Smooth muscle cell (in vitro differentiated cells): ENCODE measurements at regions not wholly inside any gene's neighbourhood (a gene's known extent, or its start where the extent isn't known, plus 50 kb on each side); places are given as distances from the start of the nearest gene placed in this dataset.

Source experiments
- DNase-seq: peaks from one replicate; lab custom pipeline; 2025; ENCODE audit not compliant: unreplicated experiment; lab: John Stamatoyannopoulos, UW
- H2AFZ ChIP-seq: fragments of 200-600 bp; sonication (generic); 2 replicates; pipeline ENCODE4 v1.6.0; 2016; ENCODE audit warnings: antibody characterized with exemption, low read depth, mild to moderate bottlenecking
- H3F3A ChIP-seq: fragments of 200-600 bp; sonication (generic); 2 replicates; pipeline ENCODE4 v1.6.0; 2017; ENCODE audit warnings: antibody characterized with exemption, low read depth
- H3K27ac ChIP-seq: fragments of 200-600 bp; sonication (generic); 2 replicates; pipeline ENCODE4 v1.5.1; 2016; ENCODE audit warnings: low read depth, mild to moderate bottlenecking
- H3K27me3 ChIP-seq: fragments of 200-600 bp; sonication (generic); 2 replicates; pipeline ENCODE4 v1.6.1; 2016; ENCODE audit warnings: low read depth, mild to moderate bottlenecking
- H3K36me3 ChIP-seq: fragments of 200-600 bp; sonication (generic); 2 replicates; pipeline ENCODE4 v1.5.1; 2016; ENCODE audit warnings: low read depth
- H3K4me1 ChIP-seq: fragments of 200-600 bp; sonication (generic); 2 replicates; pipeline ENCODE4 v1.5.1; 2016; ENCODE audit warnings: low read depth
- H3K4me2 ChIP-seq: fragments of 200-600 bp; sonication (generic); 2 replicates; pipeline ENCODE4 v1.6.0; 2016; ENCODE audit warnings: mild to moderate bottlenecking
- H3K4me3 ChIP-seq: fragments of 200-600 bp; sonication (generic); 2 replicates; pipeline ENCODE4 v1.5.1; 2016; ENCODE audit warnings: mild to moderate bottlenecking
- H3K79me2 ChIP-seq: fragments of 200-600 bp; sonication (generic); 2 replicates; pipeline ENCODE4 v1.6.0; 2016; ENCODE audit warnings: low read depth, mild to moderate bottlenecking
- H3K9ac ChIP-seq: fragments of 200-600 bp; sonication (generic); 2 replicates; pipeline ENCODE4 v1.6.0; 2016; ENCODE audit warnings: low read depth
- H3K9me3 ChIP-seq: fragments of 200-600 bp; sonication (generic); replicated peaks from 2 replicates; pipeline ENCODE4 v1.5.1; 2016; ENCODE audit warnings: low read depth
- H4K20me1 ChIP-seq: fragments of 200-600 bp; sonication (generic); 2 replicates; pipeline ENCODE4 v1.6.0; 2016; ENCODE audit warnings: low read depth
- CTCF ChIP-seq: fragments of 200-600 bp; sonication (generic); IDR thresholded peaks from 2 replicates; pipeline ENCODE4 v1.5.1; 2017; ENCODE audit warnings: borderline replicate concordance, mild to moderate bottlenecking, antibody characterized with exemption; ENCODE audit not compliant: insufficient read depth, poor library complexity, severe bottlenecking
- WGBS: methylation state at CpG from one replicate; pipeline ENCODE4 v1.1.7; 2016; ENCODE audit warnings: low lambda C conversion rate; 5-methylcytosine and 5-hydroxymethylcytosine counted together

DNA sequence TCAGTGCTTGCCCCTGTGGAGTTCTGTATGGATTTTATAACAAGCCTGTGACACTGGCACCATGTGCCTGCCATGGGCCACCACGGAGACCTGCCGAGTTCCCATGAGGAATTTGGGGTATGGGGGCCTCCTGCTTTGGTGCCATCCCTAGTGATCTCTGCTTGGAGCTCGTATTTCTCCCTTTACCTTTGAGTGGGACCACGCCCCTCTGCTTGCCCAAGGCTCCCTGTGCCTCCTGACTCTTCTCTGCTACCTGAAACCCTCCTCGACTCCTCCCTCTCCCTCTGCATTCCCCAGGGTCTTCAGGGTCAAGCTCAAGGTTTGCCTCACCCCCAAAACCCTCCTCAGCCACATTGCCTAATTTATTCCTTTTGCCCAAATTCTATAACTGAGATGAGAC is 225.0 kb downstream of the BUB3 start:
- Histone ChIP-seq H2AFZ (no peak overlapping the region), H3K36me3 (no peaks in the 10 kb centered on the region), H3K27me3 (no peaks in the 10 kb centered on the region), H3K9me3 (no peaks in the 10 kb centered on the region), H4K20me1 (no peaks in the 10 kb centered on the region), H3K4me1 (peaks cover 3% of the 10 kb centered on the region), H3K4me3 (no peak overlapping the region), H3F3A (no peaks in the 10 kb centered on the region), H3K27ac (no peak overlapping the region), H3K9ac (no peak overlapping the region), H3K79me2 (no peaks in the 10 kb centered on the region), H3K4me2 (no peak overlapping the region)
- TF ChIP-seq CTCF: no peak
- WGBS: 74% methylated on average over 5 of the region's 5 CpGs
- no peak for DNase-seq

GRCh38 chr10:123380491-123381085 is 226.4 kb downstream of the BUB3 start:
- no peaks in the 10 kb centered on the region for H4K20me1 ChIP-seq
- H3K27me3 ChIP-seq: no peaks in the 10 kb centered on the region
- no peaks in the 10 kb centered on the region for H3F3A ChIP-seq
- no peak overlapping the region for H3K4me2 ChIP-seq
- TF ChIP-seq CTCF: peak; percentile 43
- H3K79me2 ChIP-seq: no peaks in the 10 kb centered on the region
- H3K9me3 ChIP-seq: no peaks in the 10 kb centered on the region
- H3K4me1 ChIP-seq: no peaks in the 10 kb centered on the region
- H3K36me3 ChIP-seq: no peaks in the 10 kb centered on the region
- no peak overlapping the region for H3K27ac ChIP-seq
- no peak for DNase-seq
- H2AFZ ChIP-seq: no peak overlapping the region
- 81% methylated on average over 7 of the region's 7 CpGs for WGBS
- no peak overlapping the region for H3K9ac ChIP-seq
- no peak overlapping the region for H3K4me3 ChIP-seq

DNA sequence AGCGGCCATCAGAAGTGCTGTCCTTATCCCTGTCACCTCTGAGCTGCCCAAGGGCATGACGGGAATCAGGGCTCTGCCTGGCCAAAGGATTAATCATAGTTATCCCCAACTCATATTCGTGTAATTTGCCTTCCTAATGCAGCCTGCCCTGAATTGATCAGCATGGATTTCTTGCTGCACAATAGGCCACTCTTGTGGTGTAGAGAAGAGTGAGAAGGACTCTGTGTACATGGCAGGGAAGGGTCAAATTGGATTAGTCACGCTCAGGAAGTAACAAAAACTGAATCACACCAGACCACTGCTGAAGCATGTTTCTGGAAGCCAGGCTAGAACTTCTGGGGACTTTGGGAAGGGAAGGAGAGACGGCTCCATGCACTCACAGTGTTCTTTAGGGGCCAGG is 227.0 kb downstream of the BUB3 start:
- Histone ChIP-seq H2AFZ (no peak overlapping the region), H3K27me3 (no peaks in the 10 kb centered on the region), H4K20me1 (no peaks in the 10 kb centered on the region), H3K9ac (no peak overlapping the region), H3F3A (no peaks in the 10 kb centered on the region), H3K4me3 (no peak overlapping the region), H3K27ac (no peak overlapping the region), H3K4me1 (no peaks in the 10 kb centered on the region), H3K9me3 (no peaks in the 10 kb centered on the region), H3K79me2 (no peaks in the 10 kb centered on the region), H3K36me3 (no peaks in the 10 kb centered on the region), H3K4me2 (no peak overlapping the region)
- no peak for TF ChIP-seq CTCF
- 85% methylated on average over 5 of the region's 5 CpGs for WGBS
- no peak for DNase-seq

GRCh38 chr10:123382491-123382890 is 228.3 kb downstream of the BUB3 start:
- Histone ChIP-seq H4K20me1 (no peaks in the 10 kb centered on the region), H2AFZ (no peak overlapping the region), H3K36me3 (no peaks in the 10 kb centered on the region), H3K4me3 (no peak overlapping the region), H3K4me1 (no peaks in the 10 kb centered on the region), H3K9ac (no peak overlapping the region), H3K27ac (no peak overlapping the region), H3K9me3 (no peaks in the 10 kb centered on the region), H3K27me3 (no peaks in the 10 kb centered on the region), H3K79me2 (no peaks in the 10 kb centered on the region), H3F3A (no peaks in the 10 kb centered on the region), H3K4me2 (no peak overlapping the region)
- WGBS: 79% methylated on average over 4 of the region's 4 CpGs
- no peak for TF ChIP-seq CTCF
- DNase-seq: no peak
